ENCODE measurements at regions not wholly inside any gene's neighbourhood (a gene's known extent, or its start where the extent isn't known, plus 50 kb on each side); places are given as distances from the start of the nearest gene placed in this dataset.

DNA sequence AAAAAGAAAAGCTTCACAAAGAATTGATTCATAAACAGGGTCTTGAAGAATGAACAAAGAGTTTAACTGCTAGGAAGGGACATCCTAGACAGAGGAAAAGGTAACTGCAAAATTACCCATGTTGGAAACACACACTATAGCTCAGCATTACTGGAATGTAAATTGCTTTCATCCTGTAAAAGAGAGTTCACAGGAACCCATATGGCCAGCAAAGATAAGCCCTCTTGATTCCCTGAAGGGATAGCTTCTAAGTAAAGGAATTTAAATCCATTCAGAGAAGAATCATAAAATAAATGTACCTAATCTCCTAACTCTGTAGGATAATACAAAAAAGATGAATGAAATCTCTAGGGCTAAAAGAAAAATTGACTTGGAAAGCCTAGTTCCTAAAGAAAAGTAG lies 107.1 kb upstream of the INTU start:
- TF ChIP-seq, protein P1, sequence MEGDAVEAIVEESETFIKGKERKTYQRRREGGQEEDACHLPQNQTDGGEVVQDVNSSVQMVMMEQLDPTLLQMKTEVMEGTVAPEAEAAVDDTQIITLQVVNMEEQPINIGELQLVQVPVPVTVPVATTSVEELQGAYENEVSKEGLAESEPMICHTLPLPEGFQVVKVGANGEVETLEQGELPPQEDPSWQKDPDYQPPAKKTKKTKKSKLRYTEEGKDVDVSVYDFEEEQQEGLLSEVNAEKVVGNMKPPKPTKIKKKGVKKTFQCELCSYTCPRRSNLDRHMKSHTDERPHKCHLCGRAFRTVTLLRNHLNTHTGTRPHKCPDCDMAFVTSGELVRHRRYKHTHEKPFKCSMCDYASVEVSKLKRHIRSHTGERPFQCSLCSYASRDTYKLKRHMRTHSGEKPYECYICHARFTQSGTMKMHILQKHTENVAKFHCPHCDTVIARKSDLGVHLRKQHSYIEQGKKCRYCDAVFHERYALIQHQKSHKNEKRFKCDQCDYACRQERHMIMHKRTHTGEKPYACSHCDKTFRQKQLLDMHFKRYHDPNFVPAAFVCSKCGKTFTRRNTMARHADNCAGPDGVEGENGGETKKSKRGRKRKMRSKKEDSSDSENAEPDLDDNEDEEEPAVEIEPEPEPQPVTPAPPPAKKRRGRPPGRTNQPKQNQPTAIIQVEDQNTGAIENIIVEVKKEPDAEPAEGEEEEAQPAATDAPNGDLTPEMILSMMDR (IDR thresholded peaks at IDR 0.05), result no peak
- TF ChIP-seq POLR2A (IDR thresholded peaks at IDR 0.05) (no peak), EP300 (IDR thresholded peaks at IDR 0.05) (no peak), POLR2AphosphoS5 (IDR thresholded peaks at IDR 0.05) (no peak)
